Femur (tissue), 1 donor: ENCODE measurements at regions not wholly inside any gene's neighbourhood (a gene's known extent, or its start where the extent isn't known, plus 50 kb on each side); places are given as distances from the start of the nearest gene placed in this dataset.

Source experiments
- DNase-seq: peaks from one replicate; pipeline ENCODE4 v3.0.0-alpha.2; 2017

GRCh38 chr21:23488245-23488644 lies 2119.0 kb downstream of the MRPL39 start:
- no peak for DNase-seq

- no peak for DNase-seq
These were observed 2126.6 kb downstream of the MRPL39 start for GRCh38 chr21:23480591-23481270.

- DNase-seq: no peak
These were observed 2128.9 kb downstream of the MRPL39 start for GRCh38 chr21:23478381-23478780.

- no peak for DNase-seq
These were observed 2131.7 kb downstream of the MRPL39 start for GRCh38 chr21:23475281-23476219.

GRCh38 chr21:23471877-23472276 lies 2135.4 kb downstream of the MRPL39 start:
- no peak for DNase-seq

GRCh38 chr21:23463365-23463764 lies 2143.9 kb downstream of the MRPL39 start:
- DNase-seq: no peak

GRCh38 chr21:23455676-23456075 lies 2151.6 kb downstream of the MRPL39 start:
- DNase-seq: no peak

- DNase-seq: no peak
These were observed 2154.7 kb downstream of the MRPL39 start for GRCh38 chr21:23452384-23453083.

GRCh38 chr21:23445307-23445706 lies 2162.0 kb downstream of the MRPL39 start:
- no peak for DNase-seq

GRCh38 chr21:23438081-23438480 lies 2169.2 kb downstream of the MRPL39 start:
- no peak for DNase-seq

- no peak for DNase-seq
These were observed 2204.3 kb downstream of the MRPL39 start for GRCh38 chr21:23402929-23403520.

- DNase-seq: no peak
These were observed 2206.0 kb downstream of the MRPL39 start for GRCh38 chr21:23401278-23401677.

- DNase-seq: no peak
These were observed 2208.6 kb downstream of the MRPL39 start for GRCh38 chr21:23398726-23399125.

GRCh38 chr21:23394458-23394857 lies 2212.8 kb downstream of the MRPL39 start:
- no peak for DNase-seq

- DNase-seq: no peak
These were observed 2222.6 kb downstream of the MRPL39 start for GRCh38 chr21:23384679-23385078.

- DNase-seq: no peak
These were observed 2233.1 kb downstream of the MRPL39 start for GRCh38 chr21:23374155-23374554.

GRCh38 chr21:23356905-23357304 lies 2250.4 kb downstream of the MRPL39 start:
- DNase-seq: no peak

- no peak for DNase-seq
These were observed 2291.1 kb downstream of the MRPL39 start for GRCh38 chr21:23316190-23316589.

GRCh38 chr21:23308741-23309140 lies 2298.5 kb downstream of the MRPL39 start:
- no peak for DNase-seq

- DNase-seq: no peak
These were observed 2300.2 kb downstream of the MRPL39 start for GRCh38 chr21:23307065-23307464.

- DNase-seq: no peak
These were observed 2294.1 kb downstream of the NCAM2 start for GRCh38 chr21:23292292-23292691.

- no peak for DNase-seq
These were observed 2283.7 kb downstream of the NCAM2 start for GRCh38 chr21:23281917-23282316.

GRCh38 chr21:23249760-23250159 lies 2251.6 kb downstream of the NCAM2 start:
- no peak for DNase-seq
